ELF-1 (cell line): ENCODE measurements at regions not wholly inside any gene's neighbourhood (a gene's known extent, or its start where the extent isn't known, plus 50 kb on each side); places are given as distances from the start of the nearest gene placed in this dataset.
A peak's percentile ranks its signal among the peaks of the same experiment; 100 is the strongest.

Experiments
- DNase-seq: peaks from one replicate; pipeline ENCODE4 v3.0.0-alpha.2; 2016; ENCODE audit warnings: low read depth, low spot score

DNA sequence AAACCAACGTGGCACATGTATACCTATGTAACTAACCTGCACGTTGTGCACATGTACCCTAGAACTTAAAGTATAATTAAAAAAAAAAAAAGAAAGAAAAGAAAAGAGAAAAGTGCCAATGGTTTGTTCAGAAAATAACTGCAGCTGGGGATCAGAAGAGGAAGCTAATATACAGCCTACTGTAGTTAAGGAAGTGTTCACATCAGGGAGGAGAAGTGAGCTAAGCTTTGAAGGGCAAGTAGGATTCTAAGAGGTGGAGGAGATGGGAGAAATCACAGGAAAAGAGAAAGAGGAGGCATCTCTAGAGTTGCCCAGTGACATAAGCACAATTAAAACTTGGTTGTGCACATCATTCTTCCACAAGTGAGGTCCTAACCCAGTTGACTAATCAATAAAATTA lies 214.4 kb upstream of the DTNBP1 start:
- DNase-seq, result no peak

DNA sequence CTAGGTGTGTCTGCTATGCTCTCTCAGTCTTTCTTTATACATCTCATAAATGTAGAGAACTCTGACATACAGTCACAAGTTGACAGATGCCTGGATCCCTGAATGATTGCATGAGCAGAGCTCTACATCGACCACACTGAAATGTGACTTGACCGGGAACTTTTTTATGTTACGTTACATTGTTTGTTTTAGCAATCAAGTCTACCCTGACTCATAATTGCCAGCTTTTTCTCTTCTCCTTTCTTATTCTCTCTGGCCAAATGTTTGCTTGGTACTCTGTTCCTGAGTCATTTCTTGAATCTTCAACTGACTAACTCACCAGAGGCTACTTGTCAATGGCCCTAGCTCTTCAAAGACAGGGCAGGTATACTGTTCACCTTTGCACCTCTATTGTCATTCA lies 213.6 kb upstream of the DTNBP1 start:
- DNase-seq, result no peak

DNA sequence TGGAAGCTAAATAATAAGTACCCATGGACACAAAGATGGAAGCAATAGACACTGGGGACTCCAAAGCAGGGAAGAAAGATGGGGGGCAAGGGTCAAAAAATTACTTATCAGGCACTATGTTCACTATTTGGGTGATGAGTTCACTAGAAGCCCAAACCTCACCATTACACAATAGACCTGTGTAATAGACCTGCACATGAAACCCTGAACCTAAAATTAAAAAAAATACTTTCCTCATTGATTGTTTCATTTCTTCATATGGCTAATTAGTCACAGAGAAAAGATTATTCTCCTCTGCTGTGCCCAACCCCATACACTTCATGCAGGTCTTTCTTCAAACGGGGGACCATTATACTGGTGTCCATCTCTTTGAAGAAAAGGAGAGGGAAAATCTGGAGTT lies 213.0 kb upstream of the DTNBP1 start:
- DNase-seq, result no peak

DNA sequence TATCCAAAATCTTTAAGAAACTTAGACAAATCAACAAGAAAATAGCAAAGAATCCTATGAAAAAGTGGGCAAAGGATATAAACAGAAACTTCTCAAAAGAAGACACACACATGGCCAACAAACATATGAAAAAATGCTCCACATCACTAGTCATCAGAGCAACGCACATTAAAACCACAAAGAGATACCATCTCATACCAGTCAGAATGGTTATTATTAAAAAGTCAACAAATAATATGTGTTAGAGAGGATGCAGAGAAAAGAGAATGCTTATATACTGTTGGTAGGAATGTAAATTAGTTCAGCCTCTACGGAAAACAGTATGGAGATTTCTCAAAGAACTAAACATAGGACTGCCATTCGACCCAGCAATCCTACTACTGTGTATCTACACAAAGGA lies 212.0 kb upstream of the DTNBP1 start:
- no peak for DNase-seq

DNA sequence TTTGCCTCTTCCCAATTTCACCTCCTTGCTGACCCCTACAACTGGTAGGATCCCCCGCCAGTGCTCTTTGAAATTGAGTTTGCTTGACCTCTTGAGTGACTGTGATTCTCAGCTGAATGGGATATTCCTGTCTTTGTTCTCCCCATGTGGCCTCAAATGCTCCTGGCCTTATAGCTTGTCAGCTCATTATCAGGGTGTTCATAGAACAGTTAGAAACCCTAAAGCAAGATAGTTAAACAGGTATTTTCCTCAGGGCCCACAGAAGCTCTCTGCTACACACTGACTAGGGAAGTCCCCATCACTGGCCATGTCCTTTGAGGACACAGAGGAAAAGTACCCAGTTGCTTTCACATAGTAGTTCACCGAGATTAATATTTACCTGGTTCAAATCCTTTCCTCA lies 211.5 kb upstream of the DTNBP1 start:
- peak; percentile 17 for DNase-seq

DNA sequence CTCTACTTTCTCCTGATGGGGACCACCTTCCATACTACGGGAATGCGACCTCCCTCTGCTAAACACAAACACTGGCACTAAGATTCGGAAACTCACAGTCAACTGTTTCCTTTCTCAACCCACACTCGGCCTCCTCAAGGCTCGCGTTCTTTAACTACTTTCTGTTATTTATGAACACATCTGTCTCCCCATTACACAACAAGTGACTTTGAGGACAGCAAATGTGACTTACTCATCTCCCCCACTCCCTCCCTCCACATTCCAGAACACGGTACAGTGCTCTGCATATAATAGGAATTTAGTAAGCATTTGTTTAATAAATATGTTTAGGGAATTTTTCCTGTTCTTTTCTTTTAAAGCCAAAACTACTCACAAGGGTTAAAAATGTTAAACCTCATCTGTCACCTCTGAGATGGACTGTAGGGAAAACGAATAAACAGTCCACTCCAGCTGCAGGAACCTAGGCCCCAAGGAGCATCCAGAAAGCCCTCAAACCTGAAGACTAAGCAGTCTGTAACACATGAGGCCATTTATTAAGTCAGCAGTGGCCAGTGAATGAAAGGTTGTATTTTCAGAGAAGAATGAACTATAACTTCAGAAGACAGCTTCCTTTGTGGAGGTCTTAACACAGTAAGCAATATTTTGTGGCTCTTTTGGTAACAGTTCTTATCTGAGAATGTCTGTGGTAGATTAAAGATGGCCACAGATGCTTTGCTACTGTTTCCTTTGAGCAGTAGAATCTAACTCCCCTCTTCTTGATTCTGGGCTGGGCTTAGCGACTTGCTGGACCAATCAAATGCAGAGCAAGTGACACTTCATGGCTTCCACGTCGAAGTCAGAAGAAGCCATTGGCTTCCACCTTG lies 209.6 kb upstream of the DTNBP1 start:
- no peak for DNase-seq

DNA sequence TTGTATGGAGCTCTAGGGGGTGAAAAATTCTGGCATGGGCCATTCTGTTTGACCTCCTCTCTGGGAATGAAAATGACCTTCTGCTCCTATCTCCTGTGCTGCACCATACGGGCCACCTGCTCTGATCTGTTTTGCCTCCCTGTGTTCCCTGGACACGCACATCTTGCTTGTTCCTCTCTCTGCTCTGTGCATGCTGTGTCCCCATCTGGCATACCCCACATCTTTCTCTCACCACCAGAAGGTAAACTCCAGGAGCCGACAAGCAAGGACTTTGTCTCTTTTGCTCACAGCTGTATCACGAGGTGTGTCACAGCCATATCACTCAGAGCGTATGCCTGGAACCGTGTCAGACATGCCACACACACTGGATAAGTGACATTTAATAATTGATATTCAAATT lies 208.4 kb upstream of the DTNBP1 start:
- no peak for DNase-seq

DNA sequence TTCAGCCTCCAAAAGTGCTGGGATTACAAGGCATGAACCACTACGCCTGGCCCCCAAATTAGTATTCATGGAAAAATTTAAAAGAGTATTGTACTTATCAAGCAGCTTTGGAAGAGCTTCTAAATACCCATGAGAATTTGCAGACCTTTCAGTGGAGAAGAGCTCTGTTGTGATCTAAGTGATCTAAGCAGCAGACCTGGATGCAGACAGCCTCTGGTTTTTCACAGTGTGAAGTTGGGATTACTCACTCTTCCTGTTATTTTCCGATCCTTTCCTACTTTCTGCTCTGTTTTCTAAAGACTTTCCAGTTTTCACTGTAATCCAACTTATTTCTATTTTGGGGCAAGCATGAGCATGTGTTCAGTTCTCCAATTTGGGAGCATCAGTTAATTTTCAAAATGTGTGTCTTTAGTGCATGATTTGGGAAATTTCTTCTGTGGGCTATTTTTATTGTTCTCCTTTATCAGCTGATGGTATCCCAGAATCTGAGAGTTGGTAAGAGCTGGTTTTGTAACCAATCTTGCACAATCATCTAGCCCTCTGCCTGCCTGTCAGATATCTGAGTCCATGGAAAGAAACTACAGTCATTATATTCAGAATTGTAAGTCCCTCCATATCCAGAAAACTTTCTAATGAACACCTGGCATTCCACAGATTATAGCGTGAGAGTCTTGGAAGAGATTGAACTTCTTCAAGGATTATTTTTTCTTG lies 207.7 kb upstream of the DTNBP1 start:
- DNase-seq, result no peak

DNA sequence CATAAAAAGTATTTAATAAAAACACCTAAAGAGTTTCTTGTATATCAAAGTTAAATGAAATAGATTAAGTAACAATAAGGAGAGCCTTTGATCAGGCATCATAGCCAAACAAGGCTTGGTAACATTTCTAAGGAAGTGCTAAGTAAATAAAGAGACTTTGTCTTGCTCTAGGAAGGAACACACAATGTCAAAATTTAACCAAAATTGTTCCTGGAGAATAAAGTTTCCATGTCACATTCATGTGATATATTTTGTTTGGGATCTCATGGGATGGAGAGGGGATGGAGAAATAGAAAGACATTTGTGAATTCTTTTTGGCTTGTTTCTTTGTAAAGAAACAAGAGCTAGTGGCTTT lies 201.9 kb upstream of the DTNBP1 start:
- DNase-seq, result no peak

DNA sequence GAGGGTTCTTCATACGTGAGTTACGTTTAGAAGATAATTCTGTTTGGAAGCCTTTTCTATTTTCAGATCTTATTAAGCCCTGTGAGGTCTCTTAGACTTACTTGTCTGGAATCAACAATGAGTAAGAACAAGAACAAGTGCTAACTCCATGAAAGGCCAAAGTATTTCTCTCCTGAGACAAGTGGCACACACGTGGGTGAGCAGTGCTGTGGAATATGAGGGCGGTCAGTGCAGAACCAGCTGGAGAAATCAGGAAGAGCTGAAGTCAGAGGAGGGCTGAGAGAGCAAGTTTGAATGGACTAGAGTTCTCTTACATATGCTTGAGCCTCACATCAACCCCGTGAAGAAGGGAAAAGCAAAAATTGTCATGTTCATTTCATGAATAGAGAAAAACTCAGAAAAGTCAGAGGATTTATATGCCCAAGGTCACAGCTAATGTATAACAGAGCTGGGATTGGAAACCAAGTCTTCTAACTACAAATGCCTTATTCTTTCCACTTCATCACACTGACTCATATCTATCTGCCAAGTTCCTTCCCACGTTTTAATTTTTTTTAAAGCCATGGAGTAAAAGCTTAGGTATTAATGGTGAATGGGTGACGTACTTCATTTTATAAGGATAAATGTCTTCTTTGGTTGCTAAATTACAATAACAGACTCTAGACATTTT lies 201.3 kb upstream of the DTNBP1 start:
- DNase-seq, result no peak

DNA sequence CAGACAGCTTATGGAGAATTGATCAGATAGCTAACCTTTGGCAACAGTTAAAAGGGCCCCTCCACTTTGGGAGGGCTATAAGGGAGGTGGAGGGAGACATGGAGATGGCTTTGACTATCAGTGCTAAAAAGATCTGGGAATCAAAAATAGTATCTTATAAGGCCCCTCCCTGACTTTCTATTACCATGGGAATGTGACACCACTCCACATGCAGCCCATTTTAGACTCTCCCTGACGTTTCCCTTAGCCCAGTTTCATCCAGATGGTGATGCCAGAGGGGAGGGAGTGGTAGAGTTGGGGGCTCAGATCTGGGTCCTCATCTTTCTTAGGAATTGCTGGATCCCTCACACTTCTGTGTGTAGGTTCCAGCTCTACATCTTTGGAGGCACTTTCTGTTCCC lies 200.0 kb upstream of the DTNBP1 start:
- DNase-seq, result no peak

DNA sequence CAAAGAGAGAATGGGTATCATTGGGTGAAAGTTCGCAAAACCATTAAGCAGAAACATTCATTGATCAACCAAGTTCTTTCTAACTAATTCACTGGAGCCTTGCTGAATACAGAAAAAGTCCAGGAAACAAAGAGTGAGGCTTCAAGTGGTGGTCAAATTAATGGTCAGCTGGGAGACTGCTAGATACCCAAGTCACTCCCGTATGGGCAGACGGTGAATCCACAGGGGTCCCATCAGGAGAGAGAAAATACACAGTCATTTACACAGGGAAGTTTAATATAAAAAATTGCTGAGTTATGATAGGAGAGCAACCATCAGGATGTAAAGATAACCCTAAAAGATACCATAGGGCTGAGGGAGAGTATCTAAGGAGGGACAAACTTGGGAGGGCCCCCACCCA lies 198.7 kb upstream of the DTNBP1 start:
- DNase-seq, result no peak

DNA sequence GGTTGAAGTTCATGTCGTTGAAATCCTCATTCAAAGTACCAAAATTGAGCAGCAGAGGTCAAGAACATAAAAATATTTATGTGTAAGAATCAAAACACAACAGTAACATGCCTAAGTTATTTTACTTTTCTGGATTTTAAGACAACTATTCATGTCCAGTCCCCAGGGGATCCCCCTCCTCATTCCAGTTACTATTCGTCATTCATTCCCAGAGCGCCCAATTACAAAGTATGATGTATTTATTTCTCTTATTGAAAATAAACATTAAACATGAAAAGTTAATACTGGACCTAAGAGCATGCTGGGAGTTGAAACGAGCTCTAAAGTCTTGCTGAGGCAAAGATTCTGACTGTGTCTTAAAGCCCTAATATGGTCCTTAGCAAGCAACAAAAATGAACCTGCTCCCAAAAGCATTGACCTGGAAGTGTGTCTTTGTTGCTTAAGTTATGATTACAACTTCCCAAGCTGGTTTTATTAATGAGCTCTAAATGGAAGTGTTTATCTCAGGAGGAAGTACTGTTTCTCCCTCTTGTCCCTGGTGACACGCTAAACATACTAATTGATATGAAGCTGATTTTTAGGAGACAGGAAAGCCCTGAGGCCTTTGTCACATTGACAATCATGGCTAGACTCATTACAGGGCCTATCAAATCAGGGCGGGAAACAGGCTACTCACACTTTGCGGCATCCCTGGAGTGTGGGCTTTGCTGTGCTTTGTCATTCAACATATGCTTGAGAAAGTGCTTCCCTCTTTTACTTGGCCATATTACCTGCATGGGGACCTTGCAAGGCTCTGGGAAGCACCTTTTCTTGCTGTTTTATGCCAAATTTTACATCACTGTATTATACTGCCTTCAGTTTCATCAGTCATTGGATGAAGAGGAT lies 192.2 kb upstream of the DTNBP1 start:
- DNase-seq, result peak; percentile 35

DNA sequence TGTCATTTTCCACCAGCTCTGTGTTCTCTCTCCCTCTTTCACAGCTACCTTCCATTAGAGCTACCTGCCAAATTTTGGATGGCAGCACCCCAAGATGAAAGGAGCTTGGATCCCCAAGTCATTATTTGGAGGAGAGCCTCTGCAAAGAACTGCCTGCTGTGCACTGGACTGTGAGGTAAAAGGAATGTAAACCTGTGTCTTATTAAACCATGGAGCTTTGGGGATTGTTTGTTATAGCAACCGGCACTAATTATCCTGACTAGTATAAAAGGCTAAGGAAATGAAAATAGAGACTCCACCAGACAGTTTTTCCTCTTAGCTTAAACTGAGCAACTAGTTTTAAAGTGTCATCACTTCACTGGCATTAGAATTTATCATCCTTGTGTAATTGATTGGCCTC lies 191.6 kb upstream of the DTNBP1 start:
- DNase-seq, result no peak

DNA sequence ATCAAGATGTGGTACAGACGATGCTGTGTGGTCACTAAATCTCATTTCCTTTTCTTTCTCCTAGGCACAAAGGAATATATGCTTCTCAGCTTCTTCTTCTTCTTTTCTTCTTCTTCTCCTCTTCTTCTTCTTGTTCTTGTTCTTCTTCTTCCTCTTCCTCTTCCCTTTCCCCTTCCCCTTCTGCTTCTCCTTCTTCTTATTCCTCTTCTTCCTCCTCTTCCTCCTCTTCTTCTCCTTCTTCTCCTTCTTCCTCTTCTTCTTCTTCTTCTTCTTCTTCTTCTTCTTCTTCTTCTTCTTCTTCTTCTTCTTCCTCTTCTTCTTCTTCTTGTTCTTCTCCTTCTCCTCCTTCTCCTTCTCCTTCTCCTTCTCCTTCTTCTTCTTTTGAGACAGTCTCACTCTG lies 190.4 kb upstream of the DTNBP1 start:
- DNase-seq, result no peak

DNA sequence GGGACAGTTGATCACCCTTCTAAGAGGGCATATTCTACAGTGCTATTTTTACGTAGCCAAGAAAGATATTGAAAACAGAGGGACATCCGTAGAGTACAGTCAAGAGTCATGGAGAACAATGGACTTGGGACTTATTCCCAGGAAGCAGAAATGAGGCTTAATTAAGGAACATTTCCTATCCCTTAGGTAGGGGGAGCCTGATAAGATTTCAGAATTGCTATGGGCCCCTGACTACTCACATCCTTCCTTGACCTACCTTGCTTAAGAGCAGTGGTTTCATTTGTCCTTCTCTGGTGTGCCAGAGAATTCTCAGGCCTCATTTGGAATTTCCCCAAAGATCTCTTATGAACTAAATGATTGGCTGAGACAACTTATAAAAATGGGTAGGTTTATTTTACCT lies 189.5 kb upstream of the DTNBP1 start:
- DNase-seq, result no peak

DNA sequence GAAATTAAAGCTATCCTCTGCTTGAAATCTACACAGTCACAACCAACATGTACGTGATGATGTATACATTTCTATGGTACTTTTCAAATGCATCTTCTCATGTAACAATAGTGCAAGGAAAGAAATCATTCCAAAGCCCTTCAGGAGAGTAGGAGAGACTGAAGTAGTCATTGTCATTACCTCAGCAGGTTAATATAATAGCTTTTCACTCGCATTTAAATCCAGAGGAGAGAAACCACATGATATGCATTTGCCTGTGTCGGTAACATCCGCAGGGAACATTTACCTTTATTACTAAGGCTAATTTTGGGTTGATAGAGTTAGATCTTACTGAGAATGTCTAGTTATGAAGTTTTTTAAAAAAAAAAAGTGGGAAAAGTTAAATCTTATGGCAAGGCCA lies 186.6 kb upstream of the DTNBP1 start:
- DNase-seq, result no peak

DNA sequence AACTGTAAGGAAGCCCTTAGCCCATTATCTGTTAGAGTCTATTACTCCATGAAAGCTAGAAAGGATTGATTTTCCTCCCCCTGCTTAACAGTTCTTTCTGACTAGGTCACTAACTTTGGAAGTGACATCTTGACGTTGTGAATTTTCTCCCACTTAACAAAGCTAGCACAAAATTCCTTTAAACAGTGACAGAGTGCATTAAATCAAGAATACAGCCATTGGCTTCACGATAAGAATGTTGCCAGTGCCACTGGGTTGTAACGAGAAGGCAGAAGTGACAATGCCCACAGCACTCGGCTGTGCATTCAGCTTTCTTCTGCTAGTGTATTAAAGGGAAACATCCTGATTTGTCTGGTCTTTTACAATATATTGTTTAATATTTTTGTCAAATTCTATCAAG lies 182.7 kb upstream of the DTNBP1 start:
- DNase-seq, result no peak

DNA sequence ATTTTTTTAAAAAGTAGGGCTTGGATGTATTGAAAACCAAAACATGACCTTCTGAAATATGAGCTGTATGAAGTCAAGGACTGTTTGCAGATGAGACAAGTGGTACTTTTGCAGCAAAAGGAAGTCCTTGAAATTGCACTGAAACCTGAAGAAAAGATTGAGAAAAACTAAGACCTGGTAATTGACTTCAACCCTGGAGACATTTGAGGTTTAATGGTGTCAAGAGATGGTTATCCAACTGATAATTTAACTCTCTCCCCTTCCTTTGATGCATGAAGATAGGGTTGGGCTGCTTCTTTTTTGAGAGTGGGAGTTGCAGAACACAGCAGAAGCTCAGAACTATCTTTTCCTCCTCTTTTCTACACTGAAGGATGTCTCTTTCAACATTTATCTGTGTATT lies 180.9 kb upstream of the DTNBP1 start:
- DNase-seq, result no peak

DNA sequence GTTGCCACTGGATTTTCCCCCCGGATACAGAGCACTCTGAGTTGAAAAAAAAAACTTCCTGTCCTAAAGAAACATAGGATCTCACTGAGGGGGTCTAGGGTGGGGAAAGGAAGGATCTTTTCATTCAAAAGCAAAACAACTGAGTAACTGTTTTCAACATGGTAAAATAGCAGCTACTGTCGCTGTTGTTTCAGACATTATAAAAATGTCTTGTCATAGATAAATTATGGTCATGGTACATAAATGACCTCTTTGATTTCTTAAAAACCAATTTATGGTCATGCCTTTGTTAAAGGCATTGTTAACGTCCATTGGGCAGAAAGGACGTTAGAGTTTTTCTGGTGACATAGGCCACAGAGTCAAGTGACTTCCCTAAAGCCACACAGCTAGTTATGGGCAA lies 180.4 kb upstream of the DTNBP1 start:
- DNase-seq, result no peak

DNA sequence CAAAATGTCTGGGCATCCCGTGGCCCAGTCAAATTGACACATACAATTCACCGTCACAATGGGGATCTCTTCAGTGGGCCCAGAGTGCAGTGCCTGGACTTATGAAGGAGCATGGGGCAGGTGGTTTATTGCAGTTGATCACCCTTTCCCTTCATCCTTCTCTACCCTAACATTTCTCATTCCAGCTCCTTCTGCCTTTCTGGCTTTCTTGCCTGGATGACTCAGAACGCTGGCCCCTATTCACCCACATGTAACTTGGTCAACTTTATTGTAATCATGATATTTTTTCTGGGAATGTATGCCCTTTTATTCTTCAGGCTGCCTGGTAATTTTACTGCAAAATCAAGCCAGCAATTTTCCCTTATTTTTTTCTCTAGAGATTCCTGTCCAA lies 179.9 kb upstream of the DTNBP1 start:
- DNase-seq, result no peak
